H9 (cell line): ENCODE measurements at regions not wholly inside any gene's neighbourhood (a gene's known extent, or its start where the extent isn't known, plus 50 kb on each side); places are given as distances from the start of the nearest gene placed in this dataset.

Experiments
- DNase-seq: peaks from one replicate; pipeline ENCODE4 v3.0.0-alpha.2; 2017
- H2AFZ ChIP-seq: one replicate; pipeline ENCODE4 v1.6.1; 2013; ENCODE audit warnings: mild to moderate bottlenecking, low read length, control low read depth, moderate library complexity
- H2AK5ac ChIP-seq: 2 replicates; pipeline ENCODE4 v1.6.1; 2013; ENCODE audit warnings: low read length, control low read depth, mixed read lengths; ENCODE audit not compliant: insufficient read length
- H2BK120ac ChIP-seq: one replicate; pipeline ENCODE4 v1.6.1; 2013; ENCODE audit warnings: low read depth, mild to moderate bottlenecking, low read length, control low read depth, inconsistent platforms; ENCODE audit not compliant: poor library complexity, severe bottlenecking
- H2BK12ac ChIP-seq: 2 replicates; pipeline ENCODE4 v1.6.1; 2013; ENCODE audit warnings: low read length, control low read depth, mixed read lengths, low read depth; ENCODE audit not compliant: insufficient read length
- H2BK15ac ChIP-seq: 2 replicates; pipeline ENCODE4 v1.6.1; 2013; ENCODE audit warnings: low read depth, low read length, control low read depth
- H2BK20ac ChIP-seq: one replicate; pipeline ENCODE4 v1.6.1; 2013; ENCODE audit warnings: low read depth, mild to moderate bottlenecking, low read length, control low read depth, inconsistent platforms; ENCODE audit not compliant: poor library complexity, severe bottlenecking
- H2BK5ac ChIP-seq: 2 replicates; pipeline ENCODE4 v1.6.1; 2013; ENCODE audit warnings: low read length, control low read depth, mixed read lengths; ENCODE audit not compliant: insufficient read length
- H3K14ac ChIP-seq: 2 replicates; pipeline ENCODE4 v1.6.1; 2013; ENCODE audit warnings: low read length, control low read depth; ENCODE audit not compliant: insufficient read depth
- H3K18ac ChIP-seq: 2 replicates; pipeline ENCODE4 v1.6.1; 2013; ENCODE audit warnings: low read depth, mild to moderate bottlenecking, mixed read lengths, low read length, control low read depth; ENCODE audit not compliant: insufficient read length
- H3K23ac ChIP-seq: 2 replicates; pipeline ENCODE4 v1.6.1; 2013; ENCODE audit warnings: low read length, control low read depth, mixed read lengths, low read depth; ENCODE audit not compliant: insufficient read length
- H3K23me2 ChIP-seq: 2 replicates; pipeline ENCODE4 v1.6.1; 2013; ENCODE audit warnings: low read depth, mild to moderate bottlenecking, mixed read lengths, low read length, control low read depth; ENCODE audit not compliant: insufficient read length, poor library complexity, severe bottlenecking
- H3K27ac ChIP-seq: 2 replicates; pipeline ENCODE4 v1.5.1; 2013; ENCODE audit warnings: low read length, control low read depth, mixed read lengths, low read depth; ENCODE audit not compliant: insufficient read length
- H3K27me3 ChIP-seq: 2 replicates; pipeline ENCODE4 v1.6.1; 2013; ENCODE audit warnings: low read length, control low read depth, inconsistent platforms; ENCODE audit not compliant: insufficient read depth
- H3K4ac ChIP-seq: 2 replicates; pipeline ENCODE4 v1.6.1; 2013; ENCODE audit warnings: low read depth, mild to moderate bottlenecking, control low read depth, inconsistent platforms, low read length, moderate library complexity
- H3K4me1 ChIP-seq: 2 replicates; pipeline ENCODE4 v1.6.1; 2013; ENCODE audit warnings: low read length, control low read depth, inconsistent platforms; ENCODE audit not compliant: insufficient read depth
- H3K4me2 ChIP-seq: 2 replicates; pipeline ENCODE4 v1.6.1; 2013; ENCODE audit warnings: low read length, control low read depth, mixed read lengths; ENCODE audit not compliant: insufficient read length, insufficient read depth
- H3K56ac ChIP-seq: 2 replicates; pipeline ENCODE4 v1.6.1; 2013; ENCODE audit warnings: low read depth, mild to moderate bottlenecking, mixed read lengths, low read length, control low read depth; ENCODE audit not compliant: insufficient read length
- H3K79me1 ChIP-seq: 2 replicates; pipeline ENCODE4 v1.6.1; 2013; ENCODE audit warnings: low read depth, mild to moderate bottlenecking, moderate library complexity, low read length, control low read depth, inconsistent platforms; ENCODE audit not compliant: insufficient read depth, poor library complexity, severe bottlenecking
- H3K79me2 ChIP-seq: 2 replicates; pipeline ENCODE4 v1.6.1; 2013; ENCODE audit warnings: low read length, control low read depth, inconsistent platforms; ENCODE audit not compliant: insufficient read depth
- H3K9ac ChIP-seq: 2 replicates; pipeline ENCODE4 v1.6.1; 2013; ENCODE audit warnings: low read length, control low read depth, mixed read lengths; ENCODE audit not compliant: insufficient read length; ENCODE audit errors: extremely low read depth
- H3K9me3 ChIP-seq: one replicate; pipeline ENCODE4 v1.6.1; 2013; ENCODE audit warnings: low read depth, low read length, inconsistent platforms; ENCODE audit not compliant: control insufficient read depth
- H3T11ph ChIP-seq: one replicate; pipeline ENCODE4 v1.6.1; 2013; ENCODE audit warnings: mild to moderate bottlenecking, low read length, control low read depth, inconsistent platforms
- H4K20me1 ChIP-seq: one replicate; pipeline ENCODE4 v1.6.1; 2013; ENCODE audit not compliant: control insufficient read depth, insufficient read length, insufficient read depth
- H4K5ac ChIP-seq: 2 replicates; pipeline ENCODE4 v1.6.1; 2013; ENCODE audit warnings: low read depth, mild to moderate bottlenecking, mixed read lengths, low read length, control low read depth; ENCODE audit not compliant: insufficient read length
- H4K8ac ChIP-seq: replicated peaks from 2 replicates; pipeline ENCODE4 v1.6.1; 2013; ENCODE audit warnings: low read length, control low read depth, mixed read lengths, low read depth; ENCODE audit not compliant: insufficient read length
- H4K91ac ChIP-seq: 2 replicates; pipeline ENCODE4 v1.6.1; 2013; ENCODE audit warnings: low read depth, mild to moderate bottlenecking, moderate library complexity, mixed read lengths, low read length, control low read depth; ENCODE audit not compliant: insufficient read length
- H3K27ac Mint-ChIP-seq, 3 experiments: 2 replicates in 2 of 3; 3 replicates in 1 of 3; pipeline ENCODE4 v1.8.0; 2020 to 2021; ENCODE audit warnings: mixed read lengths in 3 of 3, mild to moderate bottlenecking in 1 of 3, moderate library complexity in 1 of 3
- H3K27me3 Mint-ChIP-seq: 2 replicates; pipeline ENCODE4 v1.8.0; 2021; ENCODE audit warnings: low read depth, mild to moderate bottlenecking, moderate library complexity, mixed read lengths
- H3K36me3 Mint-ChIP-seq, 3 experiments: 2 replicates in 2 of 3; 3 replicates in 1 of 3; pipeline ENCODE4 v1.8.0; 2020 to 2021; ENCODE audit warnings: low read depth in 3 of 3, mixed read lengths in 3 of 3; ENCODE audit not compliant: insufficient read depth in 1 of 3
- H3K4me1 Mint-ChIP-seq, 2 experiments: 2 replicates each; pipeline ENCODE4 v1.8.0; 2020; ENCODE audit warnings: mixed read lengths in 2 of 2
- H3K4me3 Mint-ChIP-seq, 2 experiments: 2 replicates in 1 of 2; 3 replicates in 1 of 2; pipeline ENCODE4 v1.8.0; 2020 to 2021; ENCODE audit warnings: mild to moderate bottlenecking in 2 of 2, mixed read lengths in 2 of 2, moderate library complexity in 1 of 2
- H3K9me3 Mint-ChIP-seq, 2 experiments: 2 replicates in 1 of 2; 3 replicates in 1 of 2; pipeline ENCODE4 v1.8.0; 2020; ENCODE audit warnings: mild to moderate bottlenecking in 2 of 2, mixed read lengths in 2 of 2, moderate library complexity in 1 of 2
- TF ChIP-seq, protein P1 (sequence below): fragments of 200-600 bp; sonication (generic); conservative IDR thresholded peaks from 3 replicates; pipeline ENCODE4 v1.8.0; 2021; ENCODE audit warnings: antibody characterized with exemption, mild to moderate bottlenecking

DNA sequence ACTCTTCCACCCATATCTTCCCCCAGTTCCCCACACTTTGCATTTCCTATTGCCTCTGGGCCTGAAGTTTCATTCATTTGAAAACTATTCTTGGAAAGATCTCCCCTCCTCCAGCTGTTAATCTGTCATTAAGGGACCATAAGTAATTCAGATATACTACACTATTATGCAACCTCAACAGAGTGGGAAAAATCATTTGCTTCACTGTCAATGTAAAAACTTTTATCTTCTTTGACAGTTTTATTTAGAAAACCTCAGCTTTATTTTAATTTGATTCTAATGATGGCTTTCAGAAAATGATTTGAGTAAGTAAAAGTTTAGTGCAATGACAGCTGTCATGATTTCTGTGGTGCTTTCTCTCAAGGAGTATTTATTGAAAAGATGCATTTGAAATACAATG is 435.3 kb upstream of the KCNMB2 start:
- no peak overlapping the region for H3K18ac ChIP-seq
- Mint-ChIP-seq H3K4me1 (peaks cover 11 to 12% of the 10 kb centered on the region in 2 experiments), H3K27ac (peak overlapping the region in 2 of 3 experiments; percentile 9 to 31; a peak in 2 of 7 replicates), H3K9me3 (no peaks in the 10 kb centered on the region; a peak in 2 of 5 replicates), H3K4me3 (no peak overlapping the region), H3K27me3 (no peaks in the 10 kb centered on the region), H3K36me3 (no peaks in the 10 kb centered on the region)
- H3K56ac ChIP-seq, result no peak overlapping the region
- H3K9me3 ChIP-seq, result no peaks in the 10 kb centered on the region
- H2AK5ac ChIP-seq, result no peak overlapping the region
- H2AFZ ChIP-seq, result no peak overlapping the region
- H3K27ac ChIP-seq, result no peak overlapping the region
- H2BK15ac ChIP-seq, result no peak overlapping the region
- TF ChIP-seq, protein P1, sequence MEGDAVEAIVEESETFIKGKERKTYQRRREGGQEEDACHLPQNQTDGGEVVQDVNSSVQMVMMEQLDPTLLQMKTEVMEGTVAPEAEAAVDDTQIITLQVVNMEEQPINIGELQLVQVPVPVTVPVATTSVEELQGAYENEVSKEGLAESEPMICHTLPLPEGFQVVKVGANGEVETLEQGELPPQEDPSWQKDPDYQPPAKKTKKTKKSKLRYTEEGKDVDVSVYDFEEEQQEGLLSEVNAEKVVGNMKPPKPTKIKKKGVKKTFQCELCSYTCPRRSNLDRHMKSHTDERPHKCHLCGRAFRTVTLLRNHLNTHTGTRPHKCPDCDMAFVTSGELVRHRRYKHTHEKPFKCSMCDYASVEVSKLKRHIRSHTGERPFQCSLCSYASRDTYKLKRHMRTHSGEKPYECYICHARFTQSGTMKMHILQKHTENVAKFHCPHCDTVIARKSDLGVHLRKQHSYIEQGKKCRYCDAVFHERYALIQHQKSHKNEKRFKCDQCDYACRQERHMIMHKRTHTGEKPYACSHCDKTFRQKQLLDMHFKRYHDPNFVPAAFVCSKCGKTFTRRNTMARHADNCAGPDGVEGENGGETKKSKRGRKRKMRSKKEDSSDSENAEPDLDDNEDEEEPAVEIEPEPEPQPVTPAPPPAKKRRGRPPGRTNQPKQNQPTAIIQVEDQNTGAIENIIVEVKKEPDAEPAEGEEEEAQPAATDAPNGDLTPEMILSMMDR, result no peak
- no peaks in the 10 kb centered on the region; the same call in 1 of the 2 replicates for H3K4me1 ChIP-seq
- no peak overlapping the region for H3K23ac ChIP-seq
- no peak overlapping the region for H4K5ac ChIP-seq
- H2BK120ac ChIP-seq, result no peak overlapping the region
- no peak overlapping the region for H3K9ac ChIP-seq
- H2BK20ac ChIP-seq, result no peak overlapping the region
- no peak for DNase-seq
- no peak overlapping the region for H2BK12ac ChIP-seq
- no peak overlapping the region for H3K4ac ChIP-seq
- H3K4me2 ChIP-seq, result no peak overlapping the region
- no peaks in the 10 kb centered on the region for H3K23me2 ChIP-seq
- H4K91ac ChIP-seq, result no peak overlapping the region
- no peak overlapping the region for H3T11ph ChIP-seq
- H2BK5ac ChIP-seq, result no peak overlapping the region
- no peak overlapping the region for H4K8ac ChIP-seq
- no peaks in the 10 kb centered on the region for H3K79me1 ChIP-seq
- H3K14ac ChIP-seq, result no peak overlapping the region
- no peaks in the 10 kb centered on the region for H3K79me2 ChIP-seq
- no peaks in the 10 kb centered on the region for H4K20me1 ChIP-seq
- no peaks in the 10 kb centered on the region for H3K27me3 ChIP-seq
